B cell (primary cell): ENCODE measurements at regions not wholly inside any gene's neighbourhood (a gene's known extent, or its start where the extent isn't known, plus 50 kb on each side); places are given as distances from the start of the nearest gene placed in this dataset.

Source experiments
- ATAC-seq: fragments of 200-7000 bp; cut with Tn5 transposase; one replicate; pipeline ENCODE4 v1.10.0; 2021; ENCODE audit warnings: low read depth, mild to moderate bottlenecking, moderate number of reproducible peaks, moderate library complexity
- CTCF ChIA-PET: fragments of 350-600 bp; sonication (Branson Sonifier 250); formaldehyde crosslinking; loops from one replicate; lab custom pipeline; 2021; ENCODE audit warnings: antibody characterized with exemption, inconsistent platforms; lab: Charles Lee
- POLR2A ChIA-PET: fragments of 350-600 bp; sonication (Branson Sonifier 250); formaldehyde crosslinking; loops from one replicate; lab custom pipeline; 2021; ENCODE audit warnings: antibody characterized with exemption; lab: Charles Lee
- DNase-seq: peaks from one replicate; pipeline ENCODE4 v3.0.0; 2013
- H2AFZ ChIP-seq: 2 replicates; pipeline ENCODE4 v1.6.1; 2012; ENCODE audit warnings: mild to moderate bottlenecking, low read depth, low read length; ENCODE audit not compliant: insufficient read depth, poor library complexity, severe bottlenecking
- H3K27ac ChIP-seq, 2 donors: 1 replicate in 1 of 2; 2 replicates in 1 of 2; pipeline ENCODE4 v1.5.1; 2012 to 2013; ENCODE audit warnings: low read length in 2 of 2, mild to moderate bottlenecking in 2 of 2, moderate library complexity in 1 of 2
- H3K27me3 ChIP-seq, 4 experiments: fragments of 200-600 bp in 1 of 4; sonication (generic) in 1 of 4; replicated peaks in 1 of 4; 1 replicate in 2 of 4; 2 replicates in 2 of 4; pipeline versions ENCODE4 v1.6.1 to v1.7.0; 2013 to 2016; ENCODE audit warnings: low read length in 3 of 4, mild to moderate bottlenecking in 2 of 4, mixed read lengths in 1 of 4, moderate library complexity in 1 of 4; ENCODE audit not compliant: insufficient read depth in 4 of 4, control insufficient read depth in 3 of 4; ENCODE audit errors: control extremely low read depth in 1 of 4
- H3K36me3 ChIP-seq, 2 experiments: replicated peaks in 1 of 2; 1 replicate in 1 of 2; 2 replicates in 1 of 2; pipeline versions ENCODE4 v1.6.1 to v1.7.1; 2013; ENCODE audit warnings: low read length in 1 of 2; ENCODE audit not compliant: insufficient read depth in 2 of 2, control insufficient read depth in 1 of 2; ENCODE audit errors: control extremely low read depth in 1 of 2, extremely low read depth in 1 of 2
- H3K4me1 ChIP-seq, 2 donors: fragments of 200-600 bp in 1 of 2; sonication (generic) in 1 of 2; 1 replicate in 1 of 2; 2 replicates in 1 of 2; pipeline versions ENCODE4 v1.5.1 to v1.6.1; 2013 to 2017; ENCODE audit warnings: low read length in 2 of 2; ENCODE audit not compliant: control insufficient read depth in 2 of 2, insufficient read depth in 2 of 2
- H3K4me2 ChIP-seq: replicated peaks from 2 replicates; pipeline ENCODE3; 2012; ENCODE audit warnings: mild to moderate bottlenecking, low read depth, low read length; ENCODE audit not compliant: poor library complexity, severe bottlenecking
- H3K4me3 ChIP-seq, 5 experiments: fragments of 200-600 bp in 1 of 5; sonication (generic) in 1 of 5; 1 replicate in 3 of 5; 2 replicates in 2 of 5; pipeline versions ENCODE4 v1.5.1 to v1.7.0; 2011 to 2016; ENCODE audit warnings: low read length in 4 of 5, mild to moderate bottlenecking in 4 of 5, low read depth in 2 of 5, control low read depth in 1 of 5, moderate library complexity in 1 of 5; ENCODE audit not compliant: insufficient read depth in 1 of 5; ENCODE audit errors: control extremely low read depth in 1 of 5, extremely low read depth in 1 of 5
- H3K79me2 ChIP-seq: fragments of 200-600 bp; sonication (generic); one replicate; pipeline ENCODE4 v1.6.0; 2016; ENCODE audit warnings: low read length; ENCODE audit not compliant: control insufficient read depth, insufficient read depth
- H3K9ac ChIP-seq: fragments of 200-600 bp; sonication (generic); 2 replicates; pipeline ENCODE4 v1.6.1; 2017; ENCODE audit warnings: mild to moderate bottlenecking, low read length, moderate library complexity
- H3K9me3 ChIP-seq, 3 donors: one replicate each; pipeline versions ENCODE4 v1.6.1 to v1.7.1; 2013; ENCODE audit warnings: low read length in 2 of 3; ENCODE audit not compliant: control insufficient read depth in 2 of 3, insufficient read depth in 1 of 3; ENCODE audit errors: control extremely low read depth in 1 of 3
- H4K20me1 ChIP-seq: 2 replicates; pipeline ENCODE4 v1.6.0; 2012; ENCODE audit warnings: mild to moderate bottlenecking, low read length; ENCODE audit not compliant: insufficient read depth, control insufficient read depth, poor library complexity, severe bottlenecking
- H3K27ac Mint-ChIP-seq: one replicate; pipeline ENCODE4 v1.8.0; 2021; ENCODE audit warnings: mixed read lengths
- H3K27me3 Mint-ChIP-seq: one replicate; pipeline ENCODE4 v1.8.0; 2021; ENCODE audit warnings: mixed read lengths
- H3K4me1 Mint-ChIP-seq: one replicate; pipeline ENCODE4 v1.8.0; 2021; ENCODE audit warnings: mixed read lengths
- H3K4me3 Mint-ChIP-seq: one replicate; pipeline ENCODE4 v1.8.0; 2021; ENCODE audit warnings: mixed read lengths
- H3K9me3 Mint-ChIP-seq: one replicate; pipeline ENCODE4 v1.8.0; 2022; ENCODE audit warnings: mixed read lengths; ENCODE audit not compliant: insufficient read depth
- EZH2 ChIP-seq: IDR thresholded peaks from 2 replicates; pipeline ENCODE4 v1.6.1; 2012; ENCODE audit warnings: borderline replicate concordance, low read depth, mild to moderate bottlenecking, moderate library complexity, low read length; ENCODE audit not compliant: insufficient read depth, poor library complexity, severe bottlenecking
- WGBS: methylation state at CpG from one replicate; pipeline ENCODE4 v1.1.5; 2013; ENCODE audit warnings: missing lambda C conversion rate; ENCODE audit not compliant: insufficient coverage; 5-methylcytosine and 5-hydroxymethylcytosine counted together
- intact Hi-C: fragments of 100-400 bp; cut with micrococcal nuclease; formaldehyde crosslinking; loops from one replicate; pipeline ENCODE4 v1.10.0; 2022
- TF ChIP-seq, protein P1 (sequence below): fragments of 200-600 bp; IDR thresholded peaks from one replicate; pipeline ENCODE4 v1.8.0; 2022; ENCODE audit warnings: antibody characterized with exemption, mild to moderate bottlenecking

DNA sequence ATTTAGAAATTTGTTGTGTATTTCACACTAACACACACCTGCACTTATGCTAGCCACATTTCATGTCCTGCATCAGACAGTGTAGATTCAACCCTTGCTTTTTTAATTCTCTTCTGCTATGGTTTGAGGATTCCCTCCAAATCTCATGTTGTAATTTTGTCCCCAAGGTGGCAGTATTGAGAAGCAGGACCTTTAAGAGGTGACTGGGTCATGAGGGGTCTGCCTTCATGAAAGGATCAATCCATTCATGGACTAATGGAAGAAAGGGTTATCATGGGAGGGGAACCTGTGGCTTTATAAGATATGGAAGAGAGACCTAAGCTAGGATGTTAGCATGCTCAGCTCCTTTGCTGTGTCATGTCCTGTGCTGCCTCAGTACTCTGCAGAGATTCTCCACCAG lies 1032.2 kb downstream of the CDH11 start:
- H3K27ac ChIP-seq, result no peak overlapping the region
- Mint-ChIP-seq H3K4me1 (no peaks in the 10 kb centered on the region), H3K9me3 (peaks cover 3% of the 10 kb centered on the region), H3K4me3 (no peak overlapping the region), H3K27ac (no peak overlapping the region), H3K27me3 (no peaks in the 10 kb centered on the region)
- H3K4me1 ChIP-seq, result no peaks in the 10 kb centered on the region
- H3K27me3 ChIP-seq, result no peaks in the 10 kb centered on the region
- no peaks in the 10 kb centered on the region for H3K36me3 ChIP-seq
- TF ChIP-seq EZH2, result no peak
- TF ChIP-seq, protein P1, sequence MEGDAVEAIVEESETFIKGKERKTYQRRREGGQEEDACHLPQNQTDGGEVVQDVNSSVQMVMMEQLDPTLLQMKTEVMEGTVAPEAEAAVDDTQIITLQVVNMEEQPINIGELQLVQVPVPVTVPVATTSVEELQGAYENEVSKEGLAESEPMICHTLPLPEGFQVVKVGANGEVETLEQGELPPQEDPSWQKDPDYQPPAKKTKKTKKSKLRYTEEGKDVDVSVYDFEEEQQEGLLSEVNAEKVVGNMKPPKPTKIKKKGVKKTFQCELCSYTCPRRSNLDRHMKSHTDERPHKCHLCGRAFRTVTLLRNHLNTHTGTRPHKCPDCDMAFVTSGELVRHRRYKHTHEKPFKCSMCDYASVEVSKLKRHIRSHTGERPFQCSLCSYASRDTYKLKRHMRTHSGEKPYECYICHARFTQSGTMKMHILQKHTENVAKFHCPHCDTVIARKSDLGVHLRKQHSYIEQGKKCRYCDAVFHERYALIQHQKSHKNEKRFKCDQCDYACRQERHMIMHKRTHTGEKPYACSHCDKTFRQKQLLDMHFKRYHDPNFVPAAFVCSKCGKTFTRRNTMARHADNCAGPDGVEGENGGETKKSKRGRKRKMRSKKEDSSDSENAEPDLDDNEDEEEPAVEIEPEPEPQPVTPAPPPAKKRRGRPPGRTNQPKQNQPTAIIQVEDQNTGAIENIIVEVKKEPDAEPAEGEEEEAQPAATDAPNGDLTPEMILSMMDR, result no peak
- CTCF ChIA-PET, result no interaction called here
- H4K20me1 ChIP-seq, result no peaks in the 10 kb centered on the region
- POLR2A ChIA-PET, result no interaction called here
- intact Hi-C loops, result no loop called here
- H3K9ac ChIP-seq, result no peak overlapping the region
- H3K79me2 ChIP-seq, result no peaks in the 10 kb centered on the region
- H3K9me3 ChIP-seq, result no peaks in the 10 kb centered on the region
- H3K4me3 ChIP-seq, result no peak overlapping the region
- no peak for DNase-seq
- no peak for ATAC-seq
- no peak overlapping the region for H2AFZ ChIP-seq
- H3K4me2 ChIP-seq, result no peak overlapping the region

- ATAC-seq, result no peak
Observed at GRCh38 chr16:64088838-64089237, 1033.0 kb downstream of the CDH11 start.

More at GRCh38 chr16:64088838-64089237, 1033.0 kb downstream of the CDH11 start:
- Mint-ChIP-seq H3K4me1 (no peaks in the 10 kb centered on the region), H3K4me3 (no peak overlapping the region), H3K27ac (no peak overlapping the region), H3K27me3 (no peaks in the 10 kb centered on the region), H3K9me3 (peaks cover 3% of the 10 kb centered on the region)
- no peaks in the 10 kb centered on the region for H3K9me3 ChIP-seq
- H3K4me3 ChIP-seq, result no peak overlapping the region
- no peak overlapping the region for H2AFZ ChIP-seq
- intact Hi-C loops, result no loop called here
- H3K27me3 ChIP-seq, result no peaks in the 10 kb centered on the region
- ChIA-PET POLR2A (no interaction called here), CTCF (no interaction called here)
- H3K27ac ChIP-seq, result no peak overlapping the region
- no peaks in the 10 kb centered on the region for H3K4me1 ChIP-seq
- no peaks in the 10 kb centered on the region for H3K79me2 ChIP-seq
- no peaks in the 10 kb centered on the region for H4K20me1 ChIP-seq
- no peaks in the 10 kb centered on the region for H3K36me3 ChIP-seq
- H3K4me2 ChIP-seq, result no peak overlapping the region
- WGBS, result 85% methylated on average over 5 of the region's 5 CpGs
- TF ChIP-seq EZH2, result no peak
- TF ChIP-seq, protein P1, result no peak
- H3K9ac ChIP-seq, result no peak overlapping the region
- DNase-seq, result no peak
